ENCODE measurements at regions not wholly inside any gene's neighbourhood (a gene's known extent, or its start where the extent isn't known, plus 50 kb on each side); places are given as distances from the start of the nearest gene placed in this dataset.

DNA sequence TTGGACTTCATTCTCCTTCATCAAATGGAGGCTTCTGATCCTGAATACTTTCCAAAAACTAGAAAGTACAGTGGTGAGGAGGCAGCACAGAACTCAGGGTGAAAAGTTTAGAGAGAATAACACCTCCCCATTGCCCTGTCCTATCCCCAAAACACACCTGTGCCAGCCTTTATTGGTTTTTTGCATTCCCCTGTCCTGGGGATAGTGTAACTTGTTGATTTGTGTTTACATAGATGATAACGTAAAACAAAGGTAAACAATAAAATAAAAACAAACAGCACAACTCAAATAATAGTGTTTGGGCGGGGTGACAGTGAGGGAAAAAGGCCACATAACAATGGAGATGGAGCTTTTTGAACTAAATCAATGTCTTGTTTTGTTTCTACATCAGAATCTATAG lies 1917.7 kb downstream of the TP53TG3F start:
- TF ChIP-seq, protein P1, sequence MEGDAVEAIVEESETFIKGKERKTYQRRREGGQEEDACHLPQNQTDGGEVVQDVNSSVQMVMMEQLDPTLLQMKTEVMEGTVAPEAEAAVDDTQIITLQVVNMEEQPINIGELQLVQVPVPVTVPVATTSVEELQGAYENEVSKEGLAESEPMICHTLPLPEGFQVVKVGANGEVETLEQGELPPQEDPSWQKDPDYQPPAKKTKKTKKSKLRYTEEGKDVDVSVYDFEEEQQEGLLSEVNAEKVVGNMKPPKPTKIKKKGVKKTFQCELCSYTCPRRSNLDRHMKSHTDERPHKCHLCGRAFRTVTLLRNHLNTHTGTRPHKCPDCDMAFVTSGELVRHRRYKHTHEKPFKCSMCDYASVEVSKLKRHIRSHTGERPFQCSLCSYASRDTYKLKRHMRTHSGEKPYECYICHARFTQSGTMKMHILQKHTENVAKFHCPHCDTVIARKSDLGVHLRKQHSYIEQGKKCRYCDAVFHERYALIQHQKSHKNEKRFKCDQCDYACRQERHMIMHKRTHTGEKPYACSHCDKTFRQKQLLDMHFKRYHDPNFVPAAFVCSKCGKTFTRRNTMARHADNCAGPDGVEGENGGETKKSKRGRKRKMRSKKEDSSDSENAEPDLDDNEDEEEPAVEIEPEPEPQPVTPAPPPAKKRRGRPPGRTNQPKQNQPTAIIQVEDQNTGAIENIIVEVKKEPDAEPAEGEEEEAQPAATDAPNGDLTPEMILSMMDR (optimal IDR thresholded peaks at IDR 0.05 in 1 of 3, IDR thresholded peaks at IDR 0.05 in 1 of 3, conservative IDR thresholded peaks at IDR 0.05 in 1 of 3; ENCODE audit: extremely low read depth in 1 of 3, insufficient read depth in 2 of 3, low read length in 3 of 3), result no peak
- no peak for TF ChIP-seq EZH2 (IDR thresholded peaks at IDR 0.05; ENCODE audit: low read length)

Measured in keratinocyte (primary cell).